ENCODE measurements at regions not wholly inside any gene's neighbourhood (a gene's known extent, or its start where the extent isn't known, plus 50 kb on each side); places are given as distances from the start of the nearest gene placed in this dataset.

- no peak for DNase-seq
Measured at GRCh38 chr5:112630246-112631009, 107.3 kb upstream of the APC start.

GRCh38 chr5:112634166-112634565, 103.5 kb upstream of the APC start:
- DNase-seq: no peak

GRCh38 chr5:112634796-112635195, 102.9 kb upstream of the APC start:
- DNase-seq: no peak

- no peak for DNase-seq
Measured at GRCh38 chr5:112635276-112635675, 102.4 kb upstream of the APC start.

- DNase-seq: no peak
Measured at GRCh38 chr5:112635771-112636731, 101.6 kb upstream of the APC start.

- no peak for DNase-seq
Measured at GRCh38 chr5:112636751-112637150, 100.9 kb upstream of the APC start.

GRCh38 chr5:112637343-112637742, 100.3 kb upstream of the APC start:
- no peak for DNase-seq

GRCh38 chr5:112640546-112640945, 97.1 kb upstream of the APC start:
- DNase-seq: no peak

- DNase-seq: no peak
Measured at GRCh38 chr5:112641515-112642110, 96.1 kb upstream of the APC start.

GRCh38 chr5:112642885-112643284, 94.8 kb upstream of the APC start:
- no peak for DNase-seq

GRCh38 chr5:112643339-112643971, 94.2 kb upstream of the APC start:
- DNase-seq: no peak

GRCh38 chr5:112646139-112646936, 91.3 kb upstream of the APC start:
- no peak for DNase-seq

GRCh38 chr5:112647428-112647827, 90.3 kb upstream of the APC start:
- no peak for DNase-seq

- no peak for DNase-seq
Measured at GRCh38 chr5:112648264-112648663, 89.4 kb upstream of the APC start.

- no peak for DNase-seq
Measured at GRCh38 chr5:112649882-112650281, 87.8 kb upstream of the APC start.

- DNase-seq: no peak
Measured at GRCh38 chr5:112653638-112654205, 84.0 kb upstream of the APC start.

- DNase-seq: no peak
Measured at GRCh38 chr5:112655513-112655912, 82.2 kb upstream of the APC start.

GRCh38 chr5:112656451-112656850, 81.2 kb upstream of the APC start:
- no peak for DNase-seq

- no peak for DNase-seq
Measured at GRCh38 chr5:112657804-112658203, 79.9 kb upstream of the APC start.

GRCh38 chr5:112660359-112660758, 77.3 kb upstream of the APC start:
- DNase-seq: no peak

GRCh38 chr5:112663146-112663545, 74.5 kb upstream of the APC start:
- DNase-seq: no peak

GRCh38 chr5:112668016-112668415, 69.7 kb upstream of the APC start:
- no peak for DNase-seq

Data from T-helper 1 cell (primary cell).